GM23338 (cell line): ENCODE measurements at regions not wholly inside any gene's neighbourhood (a gene's known extent, or its start where the extent isn't known, plus 50 kb on each side); places are given as distances from the start of the nearest gene placed in this dataset.

Source experiments
- ATAC-seq: fragments of 200-7000 bp; cut with Tn5 transposase; 3 replicates; pipeline ENCODE4 v1.9.1; 2020
- DNase-seq: peaks from one replicate; pipeline ENCODE4 v3.0.0-alpha.2; 2015; ENCODE audit warnings: low spot score
- H2AFZ ChIP-seq: fragments of 200-600 bp; sonication (generic); 2 replicates; pipeline ENCODE4 v1.8.0; 2016; ENCODE audit warnings: antibody characterized with exemption, mild to moderate bottlenecking, moderate library complexity
- H3F3A ChIP-seq: fragments of 200-600 bp; sonication (generic); replicated peaks from 2 replicates; pipeline ENCODE4 v1.8.0; 2017; ENCODE audit warnings: antibody characterized with exemption, mixed run types, low read depth
- H3K27ac ChIP-seq: fragments of 200-600 bp; sonication (generic); 2 replicates; pipeline ENCODE4 v1.6.1; 2016; ENCODE audit warnings: low read depth
- H3K27me3 ChIP-seq: fragments of 200-600 bp; sonication (generic); 2 replicates; pipeline ENCODE4 v1.8.0; 2016; ENCODE audit warnings: mild to moderate bottlenecking, mixed run types, moderate library complexity; ENCODE audit not compliant: insufficient read depth
- H3K36me3 ChIP-seq: fragments of 200-600 bp; sonication (generic); 2 replicates; pipeline ENCODE4 v1.8.0; 2016; ENCODE audit warnings: mild to moderate bottlenecking; ENCODE audit not compliant: insufficient read depth
- H3K4me1 ChIP-seq: fragments of 200-600 bp; sonication (generic); 2 replicates; pipeline ENCODE4 v1.8.0; 2016; ENCODE audit warnings: mild to moderate bottlenecking, moderate library complexity; ENCODE audit not compliant: insufficient read depth
- H3K4me2 ChIP-seq: fragments of 200-600 bp; sonication (generic); 2 replicates; pipeline ENCODE4 v1.7.1; 2017; ENCODE audit warnings: mixed run types
- H3K4me3 ChIP-seq: fragments of 200-600 bp; sonication (generic); 2 replicates; pipeline ENCODE4 v1.6.1; 2016; ENCODE audit warnings: mixed run types
- H3K79me2 ChIP-seq: fragments of 200-600 bp; sonication (generic); replicated peaks from 2 replicates; pipeline ENCODE4 v1.8.0; 2017; ENCODE audit warnings: mild to moderate bottlenecking; ENCODE audit not compliant: insufficient read depth
- H3K9me2 ChIP-seq: fragments of 200-600 bp; sonication (generic); 2 replicates; pipeline ENCODE4 v1.8.0; 2017; ENCODE audit not compliant: insufficient read depth
- H4K20me1 ChIP-seq: fragments of 200-600 bp; sonication (generic); replicated peaks from 2 replicates; pipeline ENCODE4 v1.8.0; 2017; ENCODE audit warnings: mild to moderate bottlenecking; ENCODE audit not compliant: insufficient read depth
- H3K27ac Mint-ChIP-seq: 2 replicates; pipeline ENCODE4 v1.8.0; 2020; ENCODE audit warnings: inconsistent platforms, mild to moderate bottlenecking, moderate library complexity, mixed read lengths
- H3K27me3 Mint-ChIP-seq: 3 replicates; pipeline ENCODE4 v1.8.0; 2022; ENCODE audit warnings: low read depth, mild to moderate bottlenecking, moderate library complexity, mixed read lengths, inconsistent platforms; ENCODE audit not compliant: insufficient read depth, poor library complexity
- H3K36me3 Mint-ChIP-seq: 3 replicates; pipeline ENCODE4 v1.8.0; 2021; ENCODE audit warnings: low read depth, mild to moderate bottlenecking, inconsistent platforms, moderate library complexity, mixed read lengths
- H3K4me1 Mint-ChIP-seq: 3 replicates; pipeline ENCODE4 v1.8.0; 2020; ENCODE audit warnings: mild to moderate bottlenecking, inconsistent platforms, mixed read lengths
- H3K4me3 Mint-ChIP-seq: 3 replicates; pipeline ENCODE4 v1.8.0; 2021; ENCODE audit warnings: moderate library complexity, mild to moderate bottlenecking, inconsistent platforms, mixed read lengths
- H3K9me3 Mint-ChIP-seq: 3 replicates; pipeline ENCODE4 v1.8.0; 2020; ENCODE audit warnings: moderate library complexity, mild to moderate bottlenecking, inconsistent platforms, mixed read lengths
- CREB1 ChIP-seq: fragments of 250-450 bp; sonication (Bioruptor Pico); IDR thresholded peaks from 2 replicates; pipeline ENCODE4 v1.5.0; 2020; ENCODE audit warnings: low read depth, mild to moderate bottlenecking, moderate library complexity
- CTCF ChIP-seq, 2 experiments: fragments of 200-600 bp in 1 of 2; sonication (generic) in 1 of 2; conservative IDR thresholded peaks; 2 replicates each; pipeline versions ENCODE4 v1.5.1 to v1.6.1; 2016 to 2017; ENCODE audit warnings: antibody characterized with exemption in 2 of 2, low read depth in 2 of 2, mild to moderate bottlenecking in 2 of 2, moderate library complexity in 1 of 2
- ETS1 ChIP-seq: IDR thresholded peaks from 2 replicates; pipeline ENCODE4 v1.6.1; 2016; ENCODE audit warnings: antibody characterized with exemption
- EZH2phosphoT487 ChIP-seq: fragments of 200-600 bp; sonication (generic); IDR thresholded peaks from one replicate; pipeline ENCODE4 v1.8.1; 2018; ENCODE audit warnings: antibody characterized with exemption; ENCODE audit not compliant: unreplicated experiment
- JUNB ChIP-seq: IDR thresholded peaks from one replicate; pipeline ENCODE4 v1.6.1; 2016; ENCODE audit warnings: antibody characterized with exemption; ENCODE audit not compliant: unreplicated experiment
- NANOG ChIP-seq: IDR thresholded peaks from 2 replicates; pipeline ENCODE4 v1.6.1; 2016; ENCODE audit warnings: antibody characterized with exemption, borderline replicate concordance
- POLR2AphosphoS5 ChIP-seq: IDR thresholded peaks from 2 replicates; pipeline ENCODE4 v1.6.1; 2016; ENCODE audit warnings: antibody characterized with exemption, low read depth
- STAT1 ChIP-seq: IDR thresholded peaks from one replicate; pipeline ENCODE4 v1.6.1; 2016; ENCODE audit warnings: antibody characterized with exemption; ENCODE audit not compliant: unreplicated experiment
- ZNF114 ChIP-seq: fragments of 250-450 bp; sonication (Bioruptor Pico); IDR thresholded peaks from 2 replicates; pipeline ENCODE4 v1.5.0; 2020; ENCODE audit warnings: mild to moderate bottlenecking, moderate library complexity
- ZNF462 ChIP-seq: fragments of 250-450 bp; sonication (Bioruptor Pico); IDR thresholded peaks from 2 replicates; pipeline ENCODE4 v1.5.0; 2020; ENCODE audit warnings: mild to moderate bottlenecking, moderate library complexity

- no peaks in the 10 kb centered on the region for H3K27me3 Mint-ChIP-seq
- H2AFZ ChIP-seq, result no peak overlapping the region
- ATAC-seq (no peak), DNase-seq (no peak)
- H3K4me3 Mint-ChIP-seq, result no peak overlapping the region
- no peak for TF ChIP-seq POLR2AphosphoS5
- 0 out of 4 replicates have a peak, but pooled peaks of 1 of the 2 experiments have one; percentile 8 for TF ChIP-seq CTCF (conservative IDR thresholded peaks at IDR 0.05; ENCODE audit: low read depth in 2 of 2)
- no peaks in the 10 kb centered on the region for H3K4me1 Mint-ChIP-seq
- H3K36me3 ChIP-seq, result no peaks in the 10 kb centered on the region
- no peaks in the 10 kb centered on the region for H3K4me1 ChIP-seq
- H3K79me2 ChIP-seq, result no peaks in the 10 kb centered on the region
- H3K27me3 ChIP-seq, result no peaks in the 10 kb centered on the region
- no peaks in the 10 kb centered on the region for H3K36me3 Mint-ChIP-seq
- H3K9me2 ChIP-seq, result no peaks in the 10 kb centered on the region
- no peaks in the 10 kb centered on the region for H3F3A ChIP-seq
- no peak overlapping the region for H3K4me3 ChIP-seq
- no peak overlapping the region for H3K27ac Mint-ChIP-seq
- H4K20me1 ChIP-seq, result no peaks in the 10 kb centered on the region
- no peak overlapping the region for H3K27ac ChIP-seq
- no peaks in the 10 kb centered on the region for H3K9me3 Mint-ChIP-seq
- H3K4me2 ChIP-seq, result no peak overlapping the region
These were observed 198.4 kb upstream of the MEF2C start for GRCh38 chr5:89081360-89081759.

DNA sequence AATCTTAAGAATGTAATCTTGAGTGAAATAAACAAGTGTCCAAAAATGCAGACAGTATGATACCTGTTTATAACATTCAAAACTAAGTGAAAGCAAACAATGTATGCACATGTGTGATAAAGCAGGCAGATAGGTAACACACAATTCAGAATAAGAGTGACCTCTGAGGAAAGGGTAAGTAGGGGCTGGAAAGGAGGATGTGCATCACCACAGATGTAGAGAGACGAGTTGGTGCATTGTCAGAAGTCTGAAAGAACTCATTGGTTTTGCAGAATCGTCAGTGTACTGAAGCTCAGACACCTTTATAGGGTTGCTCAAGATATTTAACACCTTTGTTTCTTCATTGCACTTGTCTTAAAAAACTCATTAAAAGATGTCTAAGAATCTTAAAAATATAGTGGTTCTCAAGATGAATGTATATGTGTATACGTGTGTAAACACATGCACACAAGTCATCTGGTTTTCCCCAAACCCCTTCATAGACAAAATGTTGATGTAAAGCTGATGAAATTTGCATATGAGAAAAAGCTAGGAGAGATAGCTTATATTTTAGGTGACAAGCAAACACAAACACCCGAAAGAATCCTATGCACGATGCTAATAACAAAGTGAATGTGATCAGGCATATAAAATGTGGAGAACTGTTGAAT lies 197.6 kb upstream of the MEF2C start:
- H3K27ac ChIP-seq, result no peak overlapping the region
- H3K36me3 Mint-ChIP-seq, result no peaks in the 10 kb centered on the region
- no peak overlapping the region for H3K4me3 Mint-ChIP-seq
- ATAC-seq (no peak), DNase-seq (no peak)
- H2AFZ ChIP-seq, result no peak overlapping the region
- H3K27me3 ChIP-seq, result no peaks in the 10 kb centered on the region
- H3K4me2 ChIP-seq, result no peak overlapping the region
- no peaks in the 10 kb centered on the region for H3K79me2 ChIP-seq
- H3K9me3 Mint-ChIP-seq, result no peaks in the 10 kb centered on the region
- H3K4me1 Mint-ChIP-seq, result no peaks in the 10 kb centered on the region
- no peaks in the 10 kb centered on the region for H3K36me3 ChIP-seq
- no peaks in the 10 kb centered on the region for H4K20me1 ChIP-seq
- H3K27me3 Mint-ChIP-seq, result no peaks in the 10 kb centered on the region
- H3K4me3 ChIP-seq, result no peak overlapping the region
- H3K4me1 ChIP-seq, result no peaks in the 10 kb centered on the region
- no peak overlapping the region for H3K27ac Mint-ChIP-seq
- H3F3A ChIP-seq, result no peaks in the 10 kb centered on the region
- H3K9me2 ChIP-seq, result no peaks in the 10 kb centered on the region
- TF ChIP-seq JUNB (no peak), NANOG (no peak), ZNF462 (CRISPR knock-in tag) (no peak), STAT1 (no peak), CTCF (conservative IDR thresholded peaks at IDR 0.05; ENCODE audit: low read depth in 2 of 2) (no peak), CREB1 (no peak), ZNF114 (CRISPR knock-in tag) (no peak), POLR2AphosphoS5 (no peak), EZH2phosphoT487 (no peak), ETS1 (no peak)
